ENCODE measurements at regions not wholly inside any gene's neighbourhood (a gene's known extent, or its start where the extent isn't known, plus 50 kb on each side); places are given as distances from the start of the nearest gene placed in this dataset.

DNA sequence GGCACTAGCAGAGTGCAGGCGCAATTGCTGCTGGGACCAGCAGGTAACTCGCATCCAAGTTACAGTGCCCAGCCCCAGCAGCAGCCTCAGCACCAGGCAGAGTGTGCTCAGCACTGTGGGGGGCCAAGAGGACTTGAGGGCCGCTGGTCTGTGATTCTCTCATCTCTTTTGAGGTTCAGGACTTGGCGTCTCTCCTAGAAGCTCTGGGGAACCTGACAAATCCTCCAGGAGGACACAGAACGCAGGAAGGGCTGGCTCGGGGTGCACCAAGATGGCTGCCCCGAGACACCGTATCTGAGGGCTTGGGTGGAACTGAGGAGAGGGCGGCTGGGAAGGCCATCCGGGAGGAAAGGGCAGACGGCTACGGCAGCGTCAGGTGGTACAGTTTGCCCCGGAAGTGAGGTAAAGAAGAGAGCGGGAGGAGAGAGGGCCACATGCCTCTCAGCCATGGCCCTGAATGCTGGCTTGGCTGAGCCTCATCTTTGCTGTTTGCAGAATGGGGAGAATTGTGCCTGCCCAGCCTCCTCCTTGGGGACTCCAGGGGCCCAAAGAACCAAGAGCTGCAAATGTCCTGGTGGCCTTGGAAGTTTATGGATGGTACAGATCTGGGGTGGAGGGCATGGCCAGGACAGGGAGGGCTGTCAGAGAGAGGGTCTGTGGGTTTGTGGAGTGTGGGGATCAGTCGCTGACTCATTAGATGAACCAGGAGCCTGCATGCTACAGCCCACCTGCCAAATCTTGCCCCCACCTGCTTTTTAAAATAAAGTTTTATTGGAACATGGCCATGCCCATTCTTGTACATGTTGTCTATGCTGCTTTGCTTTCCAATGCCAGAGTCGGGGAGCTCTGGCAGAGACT is 78.0 kb downstream of the MYEOV start:
- 92% methylated on average over 17 of the region's 17 CpGs for WGBS, 2 donors
- Histone ChIP-seq H3K4me1 (ENCODE audit: control insufficient read depth in 2 of 2, insufficient read depth in 2 of 2, low read length in 1 of 2) (peaks cover 6 to 22% of the 10 kb centered on the region in 2 donors), H3K27ac (ENCODE audit: low read depth in 2 of 2, low read length in 1 of 2) (no peak overlapping the region), H3K4me3 (ENCODE audit: low read depth in 1 of 2, low read length in 2 of 2) (no peak overlapping the region), H3K9me3 (ENCODE audit: control insufficient read depth in 2 of 2, insufficient read depth in 1 of 2, low read depth in 1 of 2, low read length in 1 of 2) (peaks cover 0 to 2% of the 10 kb centered on the region in 2 donors), H3K27me3 (ENCODE audit: control insufficient read depth in 1 of 2, insufficient read depth in 2 of 2, low read length in 2 of 2) (no peaks in the 10 kb centered on the region), H3K36me3 (ENCODE audit: control insufficient read depth in 2 of 2, insufficient read depth in 2 of 2, low read length in 1 of 2) (no peaks in the 10 kb centered on the region)

DNA sequence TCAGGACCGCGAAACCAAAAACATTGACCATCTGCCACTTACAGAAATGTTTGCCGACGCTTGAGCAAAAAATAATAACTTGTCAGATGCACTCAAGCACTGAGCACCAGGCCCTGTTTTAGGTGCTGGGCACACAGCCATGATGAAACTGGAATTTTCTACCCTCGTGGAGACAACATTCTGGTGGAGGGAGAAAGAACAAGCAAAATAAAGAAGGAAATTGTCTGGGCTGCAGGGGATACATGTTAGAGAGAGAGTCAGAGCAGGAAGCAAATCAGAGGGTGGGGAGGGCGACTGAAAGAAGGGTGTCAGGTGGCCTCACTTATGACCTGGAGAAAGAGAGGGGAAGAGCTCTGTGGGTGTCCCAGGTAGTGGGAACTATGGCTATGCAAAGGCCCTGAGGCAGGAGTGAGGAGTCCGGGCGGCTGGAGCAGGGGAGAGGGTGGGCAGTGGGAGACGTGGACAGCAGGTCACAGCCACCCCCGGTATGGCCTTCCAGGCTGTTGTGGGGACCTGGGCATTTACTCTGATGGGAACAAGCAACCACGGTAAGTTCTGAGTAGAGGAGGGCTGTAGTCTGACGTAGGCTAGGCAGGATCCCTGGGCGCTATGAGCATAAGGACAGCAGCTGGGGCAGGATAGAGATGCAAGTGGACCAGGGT is 78.8 kb downstream of the MYEOV start:
- Histone ChIP-seq H3K27me3 (ENCODE audit: control insufficient read depth in 1 of 2, insufficient read depth in 2 of 2, low read length in 2 of 2) (no peaks in the 10 kb centered on the region), H3K4me1 (ENCODE audit: control insufficient read depth in 2 of 2, insufficient read depth in 2 of 2, low read length in 1 of 2) (peaks cover 6 to 26% of the 10 kb centered on the region in 2 donors), H3K4me3 (ENCODE audit: low read depth in 1 of 2, low read length in 2 of 2) (no peak overlapping the region), H3K36me3 (ENCODE audit: control insufficient read depth in 2 of 2, insufficient read depth in 2 of 2, low read length in 1 of 2) (no peaks in the 10 kb centered on the region), H3K27ac (ENCODE audit: low read depth in 2 of 2, low read length in 1 of 2) (no peak overlapping the region), H3K9me3 (ENCODE audit: control insufficient read depth in 2 of 2, insufficient read depth in 1 of 2, low read depth in 1 of 2, low read length in 1 of 2) (peaks cover 0 to 2% of the 10 kb centered on the region in 2 donors)
- 87 to 91% methylated on average over 13 of the region's 13 CpGs for WGBS, 2 donors

GRCh38 chr11:69373251-69373635 is 79.3 kb downstream of the MYEOV start:
- Histone ChIP-seq H3K27ac (ENCODE audit: low read depth in 2 of 2, low read length in 1 of 2) (no peak overlapping the region), H3K9me3 (ENCODE audit: control insufficient read depth in 2 of 2, insufficient read depth in 1 of 2, low read depth in 1 of 2, low read length in 1 of 2) (peaks cover 0 to 2% of the 10 kb centered on the region in 2 donors), H3K27me3 (ENCODE audit: control insufficient read depth in 1 of 2, insufficient read depth in 2 of 2, low read length in 2 of 2) (no peaks in the 10 kb centered on the region), H3K4me1 (ENCODE audit: control insufficient read depth in 2 of 2, insufficient read depth in 2 of 2, low read length in 1 of 2) (peaks cover 6 to 30% of the 10 kb centered on the region in 2 donors), H3K4me3 (ENCODE audit: low read depth in 1 of 2, low read length in 2 of 2) (no peak overlapping the region), H3K36me3 (ENCODE audit: control insufficient read depth in 2 of 2, insufficient read depth in 2 of 2, low read length in 1 of 2) (no peaks in the 10 kb centered on the region)
- WGBS, 2 donors, result 92 to 100% methylated on average over 2 of the region's 2 CpGs

DNA sequence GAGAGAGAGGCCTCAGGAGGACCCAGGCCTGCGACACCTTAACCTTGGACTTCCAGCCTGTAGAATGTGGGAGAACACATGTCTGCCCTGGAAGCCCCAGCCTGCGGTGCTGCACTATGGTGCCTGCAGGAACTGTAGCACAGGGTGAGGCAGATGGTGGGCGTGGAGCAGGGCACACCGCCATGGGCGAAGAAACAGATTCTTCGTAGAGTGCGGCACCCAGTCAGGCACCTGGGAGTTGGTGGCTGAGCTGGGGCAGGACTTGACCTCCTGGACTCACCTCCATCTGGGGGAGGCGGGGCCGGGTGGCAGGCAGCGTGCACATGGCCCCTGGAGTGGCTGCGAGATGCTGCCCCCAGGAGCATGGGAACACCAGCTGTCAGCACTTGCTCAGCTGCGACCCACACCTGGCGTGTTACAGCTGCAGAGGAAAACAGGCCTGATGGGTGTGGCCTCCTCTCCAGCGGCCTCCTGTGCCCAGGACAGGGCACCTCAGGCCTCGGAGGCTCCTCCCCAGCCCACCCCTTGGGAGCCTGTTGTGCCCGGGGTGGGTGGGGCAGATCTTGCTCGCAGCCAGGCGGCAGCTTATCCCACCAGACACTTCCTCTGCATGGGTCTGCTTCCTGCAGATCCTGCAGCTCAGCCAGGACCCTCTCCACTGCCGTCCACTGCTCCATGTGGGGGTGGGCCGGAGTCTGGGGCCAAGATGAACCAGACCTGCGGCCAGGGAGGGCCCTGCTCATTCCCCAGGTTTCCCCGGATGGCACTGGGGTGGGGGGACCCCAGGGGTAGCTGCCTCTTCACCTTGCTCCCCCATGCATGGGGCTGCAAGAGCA is 80.4 kb downstream of the MYEOV start:
- peaks cover 6 to 30% of the 10 kb centered on the region in 2 donors for H3K4me1 ChIP-seq (ENCODE audit: control insufficient read depth in 2 of 2, insufficient read depth in 2 of 2, low read length in 1 of 2)
- peaks cover 0 to under 1% of the 10 kb centered on the region in 2 donors for H3K9me3 ChIP-seq (ENCODE audit: control insufficient read depth in 2 of 2, insufficient read depth in 1 of 2, low read depth in 1 of 2, low read length in 1 of 2)
- no peak overlapping the region for H3K4me3 ChIP-seq (ENCODE audit: low read depth in 1 of 2, low read length in 2 of 2)
- 54 to 64% methylated on average over 22 of the region's 22 CpGs for WGBS, 2 donors
- H3K36me3 ChIP-seq (ENCODE audit: control insufficient read depth in 2 of 2, insufficient read depth in 2 of 2, low read length in 1 of 2), result no peaks in the 10 kb centered on the region
- H3K27me3 ChIP-seq (ENCODE audit: control insufficient read depth in 1 of 2, insufficient read depth in 2 of 2, low read length in 2 of 2), result no peaks in the 10 kb centered on the region
- H3K27ac ChIP-seq (ENCODE audit: low read depth in 2 of 2, low read length in 1 of 2), result peak overlapping the region in 1 of 2 donors; percentile 62

DNA sequence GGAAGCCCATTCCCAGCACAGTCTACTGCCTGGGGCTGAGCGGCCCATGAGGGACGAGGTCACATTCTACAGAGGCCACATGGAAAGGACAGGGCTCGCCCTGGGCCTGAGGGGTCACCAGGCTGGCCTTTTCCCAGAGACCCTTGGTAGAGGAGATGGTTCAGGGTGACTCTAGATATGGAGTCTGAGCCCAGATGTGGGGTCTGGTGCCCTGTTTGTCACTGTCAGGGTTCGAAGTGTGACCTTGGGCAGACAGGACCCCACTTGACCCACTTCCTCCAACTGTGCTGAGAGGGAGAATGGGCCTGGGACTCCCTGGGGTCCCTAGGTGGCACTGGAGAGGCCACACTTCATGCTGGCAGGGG is 81.0 kb downstream of the MYEOV start:
- Histone ChIP-seq H3K27ac (ENCODE audit: low read depth in 2 of 2, low read length in 1 of 2) (peak overlapping the region in 1 of 2 donors; percentile 62), H3K9me3 (ENCODE audit: control insufficient read depth in 2 of 2, insufficient read depth in 1 of 2, low read depth in 1 of 2, low read length in 1 of 2) (no peaks in the 10 kb centered on the region), H3K4me3 (ENCODE audit: low read depth in 1 of 2, low read length in 2 of 2) (no peak overlapping the region), H3K4me1 (ENCODE audit: control insufficient read depth in 2 of 2, insufficient read depth in 2 of 2, low read length in 1 of 2) (peaks cover 6 to 30% of the 10 kb centered on the region in 2 donors), H3K27me3 (ENCODE audit: control insufficient read depth in 1 of 2, insufficient read depth in 2 of 2, low read length in 2 of 2) (no peaks in the 10 kb centered on the region), H3K36me3 (ENCODE audit: control insufficient read depth in 2 of 2, insufficient read depth in 2 of 2, low read length in 1 of 2) (no peaks in the 10 kb centered on the region)
- WGBS, 2 donors, result 87 to 91% methylated on average over 4 of the region's 4 CpGs

GRCh38 chr11:69375316-69376154 is 81.6 kb downstream of the MYEOV start:
- H3K27me3 ChIP-seq (ENCODE audit: control insufficient read depth in 1 of 2, insufficient read depth in 2 of 2, low read length in 2 of 2), result no peaks in the 10 kb centered on the region
- no peak overlapping the region for H3K4me3 ChIP-seq (ENCODE audit: low read depth in 1 of 2, low read length in 2 of 2)
- no peaks in the 10 kb centered on the region for H3K36me3 ChIP-seq (ENCODE audit: control insufficient read depth in 2 of 2, insufficient read depth in 2 of 2, low read length in 1 of 2)
- H3K4me1 ChIP-seq (ENCODE audit: control insufficient read depth in 2 of 2, insufficient read depth in 2 of 2, low read length in 1 of 2), result peaks cover 6 to 30% of the 10 kb centered on the region in 2 donors
- H3K27ac ChIP-seq (ENCODE audit: low read depth in 2 of 2, low read length in 1 of 2), result peak overlapping the region in 1 of 2 donors; percentile 62
- H3K9me3 ChIP-seq (ENCODE audit: control insufficient read depth in 2 of 2, insufficient read depth in 1 of 2, low read depth in 1 of 2, low read length in 1 of 2), result no peaks in the 10 kb centered on the region
- WGBS, 2 donors, result 78 to 90% methylated on average over 22 of the region's 22 CpGs

- Histone ChIP-seq H3K4me3 (ENCODE audit: low read depth in 1 of 2, low read length in 2 of 2) (no peak overlapping the region), H3K9me3 (ENCODE audit: control insufficient read depth in 2 of 2, insufficient read depth in 1 of 2, low read depth in 1 of 2, low read length in 1 of 2) (no peaks in the 10 kb centered on the region), H3K36me3 (ENCODE audit: control insufficient read depth in 2 of 2, insufficient read depth in 2 of 2, low read length in 1 of 2) (no peaks in the 10 kb centered on the region), H3K27ac (ENCODE audit: low read depth in 2 of 2, low read length in 1 of 2) (peak overlapping the region; percentile 82 to 89), H3K27me3 (ENCODE audit: control insufficient read depth in 1 of 2, insufficient read depth in 2 of 2, low read length in 2 of 2) (no peaks in the 10 kb centered on the region), H3K4me1 (ENCODE audit: control insufficient read depth in 2 of 2, insufficient read depth in 2 of 2, low read length in 1 of 2) (peaks cover 6 to 30% of the 10 kb centered on the region in 2 donors)
- 83 to 84% methylated on average over 20 of the region's 20 CpGs for WGBS, 2 donors
Measured at GRCh38 chr11:69376155-69377028, 82.4 kb downstream of the MYEOV start.

- Histone ChIP-seq H3K36me3 (ENCODE audit: control insufficient read depth in 2 of 2, insufficient read depth in 2 of 2, low read length in 1 of 2) (no peaks in the 10 kb centered on the region), H3K9me3 (ENCODE audit: control insufficient read depth in 2 of 2, insufficient read depth in 1 of 2, low read depth in 1 of 2, low read length in 1 of 2) (no peaks in the 10 kb centered on the region), H3K4me1 (ENCODE audit: control insufficient read depth in 2 of 2, insufficient read depth in 2 of 2, low read length in 1 of 2) (peaks cover 6 to 30% of the 10 kb centered on the region in 2 donors), H3K27me3 (ENCODE audit: control insufficient read depth in 1 of 2, insufficient read depth in 2 of 2, low read length in 2 of 2) (no peaks in the 10 kb centered on the region), H3K4me3 (ENCODE audit: low read depth in 1 of 2, low read length in 2 of 2) (no peak overlapping the region), H3K27ac (ENCODE audit: low read depth in 2 of 2, low read length in 1 of 2) (peak overlapping the region; percentile 82 to 89)
- WGBS, 2 donors, result 45 to 55% methylated on average over 54 of the region's 54 CpGs
Measured at GRCh38 chr11:69377029-69377952, 83.3 kb downstream of the MYEOV start.

Data from esophagus (tissue), 2 donors.